ENCODE measurements at regions not wholly inside any gene's neighbourhood (a gene's known extent, or its start where the extent isn't known, plus 50 kb on each side); places are given as distances from the start of the nearest gene placed in this dataset.

DNA sequence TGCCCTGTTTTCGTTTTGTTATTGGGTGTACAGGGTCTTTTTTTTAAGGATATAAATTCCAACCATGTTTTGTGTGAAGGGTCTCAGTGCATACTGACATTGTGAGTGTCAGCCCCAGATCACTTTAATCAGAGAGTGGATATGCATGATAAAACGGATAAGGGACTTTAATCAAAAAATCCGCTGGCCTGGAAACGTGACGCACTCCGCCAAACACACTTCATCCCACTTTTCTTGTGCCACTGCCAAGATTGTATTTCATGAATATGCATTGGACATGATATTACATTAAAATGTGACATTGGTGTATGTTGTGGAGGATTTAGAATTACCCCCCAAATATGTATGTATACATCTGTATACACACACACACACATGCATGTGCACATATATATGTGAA lies 273.1 kb downstream of the VRK1 start:
- DNase-seq (ENCODE audit: low read depth in 1 of 2, low spot score in 1 of 2), result no peak
- no peak overlapping the region for H3K4me3 ChIP-seq (replicated peaks; ENCODE audit: insufficient read depth, low read length)
- H3K27ac ChIP-seq (replicated peaks), result no peak overlapping the region
- peaks cover 3% of the 10 kb centered on the region for H3K27me3 ChIP-seq (ENCODE audit: insufficient read depth, poor library complexity, severe bottlenecking)
- TF ChIP-seq, protein P1, sequence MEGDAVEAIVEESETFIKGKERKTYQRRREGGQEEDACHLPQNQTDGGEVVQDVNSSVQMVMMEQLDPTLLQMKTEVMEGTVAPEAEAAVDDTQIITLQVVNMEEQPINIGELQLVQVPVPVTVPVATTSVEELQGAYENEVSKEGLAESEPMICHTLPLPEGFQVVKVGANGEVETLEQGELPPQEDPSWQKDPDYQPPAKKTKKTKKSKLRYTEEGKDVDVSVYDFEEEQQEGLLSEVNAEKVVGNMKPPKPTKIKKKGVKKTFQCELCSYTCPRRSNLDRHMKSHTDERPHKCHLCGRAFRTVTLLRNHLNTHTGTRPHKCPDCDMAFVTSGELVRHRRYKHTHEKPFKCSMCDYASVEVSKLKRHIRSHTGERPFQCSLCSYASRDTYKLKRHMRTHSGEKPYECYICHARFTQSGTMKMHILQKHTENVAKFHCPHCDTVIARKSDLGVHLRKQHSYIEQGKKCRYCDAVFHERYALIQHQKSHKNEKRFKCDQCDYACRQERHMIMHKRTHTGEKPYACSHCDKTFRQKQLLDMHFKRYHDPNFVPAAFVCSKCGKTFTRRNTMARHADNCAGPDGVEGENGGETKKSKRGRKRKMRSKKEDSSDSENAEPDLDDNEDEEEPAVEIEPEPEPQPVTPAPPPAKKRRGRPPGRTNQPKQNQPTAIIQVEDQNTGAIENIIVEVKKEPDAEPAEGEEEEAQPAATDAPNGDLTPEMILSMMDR (IDR thresholded peaks at IDR 0.05; ENCODE audit: insufficient read depth, low read length), result no peak
- TF ChIP-seq, protein P2, sequence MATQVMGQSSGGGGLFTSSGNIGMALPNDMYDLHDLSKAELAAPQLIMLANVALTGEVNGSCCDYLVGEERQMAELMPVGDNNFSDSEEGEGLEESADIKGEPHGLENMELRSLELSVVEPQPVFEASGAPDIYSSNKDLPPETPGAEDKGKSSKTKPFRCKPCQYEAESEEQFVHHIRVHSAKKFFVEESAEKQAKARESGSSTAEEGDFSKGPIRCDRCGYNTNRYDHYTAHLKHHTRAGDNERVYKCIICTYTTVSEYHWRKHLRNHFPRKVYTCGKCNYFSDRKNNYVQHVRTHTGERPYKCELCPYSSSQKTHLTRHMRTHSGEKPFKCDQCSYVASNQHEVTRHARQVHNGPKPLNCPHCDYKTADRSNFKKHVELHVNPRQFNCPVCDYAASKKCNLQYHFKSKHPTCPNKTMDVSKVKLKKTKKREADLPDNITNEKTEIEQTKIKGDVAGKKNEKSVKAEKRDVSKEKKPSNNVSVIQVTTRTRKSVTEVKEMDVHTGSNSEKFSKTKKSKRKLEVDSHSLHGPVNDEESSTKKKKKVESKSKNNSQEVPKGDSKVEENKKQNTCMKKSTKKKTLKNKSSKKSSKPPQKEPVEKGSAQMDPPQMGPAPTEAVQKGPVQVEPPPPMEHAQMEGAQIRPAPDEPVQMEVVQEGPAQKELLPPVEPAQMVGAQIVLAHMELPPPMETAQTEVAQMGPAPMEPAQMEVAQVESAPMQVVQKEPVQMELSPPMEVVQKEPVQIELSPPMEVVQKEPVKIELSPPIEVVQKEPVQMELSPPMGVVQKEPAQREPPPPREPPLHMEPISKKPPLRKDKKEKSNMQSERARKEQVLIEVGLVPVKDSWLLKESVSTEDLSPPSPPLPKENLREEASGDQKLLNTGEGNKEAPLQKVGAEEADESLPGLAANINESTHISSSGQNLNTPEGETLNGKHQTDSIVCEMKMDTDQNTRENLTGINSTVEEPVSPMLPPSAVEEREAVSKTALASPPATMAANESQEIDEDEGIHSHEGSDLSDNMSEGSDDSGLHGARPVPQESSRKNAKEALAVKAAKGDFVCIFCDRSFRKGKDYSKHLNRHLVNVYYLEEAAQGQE (IDR thresholded peaks at IDR 0.05; ENCODE audit: insufficient replicate concordance, low read depth), result no peak
- TF ChIP-seq GABPA (IDR thresholded peaks at IDR 0.05; ENCODE audit: low read depth), result no peak
- no peak for TF ChIP-seq POLR2AphosphoS5 (IDR thresholded peaks at IDR 0.05; ENCODE audit: low read depth)
- TF ChIP-seq SPI1 (IDR thresholded peaks at IDR 0.05; ENCODE audit: borderline replicate concordance, low read depth), result no peak

DNA sequence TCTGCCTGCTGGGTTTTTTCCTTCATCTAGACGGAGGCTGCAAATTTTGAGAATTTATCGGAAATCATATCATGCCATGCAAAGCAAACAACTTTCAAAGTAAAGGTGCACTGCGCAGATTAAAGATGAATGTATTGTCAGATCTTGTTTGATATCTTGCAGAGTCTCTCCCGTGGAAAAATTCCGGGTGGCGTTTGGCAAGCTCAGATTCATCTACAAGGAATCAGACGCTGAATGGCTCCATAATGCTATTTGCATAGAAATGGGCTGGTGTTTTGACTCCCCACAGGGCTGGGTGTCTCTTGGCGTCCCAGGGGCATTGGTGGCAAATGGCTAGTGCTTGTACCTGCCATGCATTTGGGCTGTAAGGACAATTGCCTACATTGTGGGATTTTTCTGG lies 274.0 kb downstream of the VRK1 start:
- no peak for DNase-seq (ENCODE audit: low read depth in 1 of 2, low spot score in 1 of 2)
- H3K4me3 ChIP-seq (replicated peaks; ENCODE audit: insufficient read depth, low read length), result no peak overlapping the region
- TF ChIP-seq SPI1 (IDR thresholded peaks at IDR 0.05; ENCODE audit: borderline replicate concordance, low read depth) (no peak), GABPA (IDR thresholded peaks at IDR 0.05; ENCODE audit: low read depth) (no peak), POLR2AphosphoS5 (IDR thresholded peaks at IDR 0.05; ENCODE audit: low read depth) (no peak)
- TF ChIP-seq, protein P1 (IDR thresholded peaks at IDR 0.05; ENCODE audit: insufficient read depth, low read length), result no peak
- TF ChIP-seq, protein P2 (IDR thresholded peaks at IDR 0.05; ENCODE audit: insufficient replicate concordance, low read depth), result no peak
- H3K27me3 ChIP-seq (ENCODE audit: insufficient read depth, poor library complexity, severe bottlenecking), result peaks cover 8% of the 10 kb centered on the region
- H3K27ac ChIP-seq (replicated peaks), result no peak overlapping the region

DNA sequence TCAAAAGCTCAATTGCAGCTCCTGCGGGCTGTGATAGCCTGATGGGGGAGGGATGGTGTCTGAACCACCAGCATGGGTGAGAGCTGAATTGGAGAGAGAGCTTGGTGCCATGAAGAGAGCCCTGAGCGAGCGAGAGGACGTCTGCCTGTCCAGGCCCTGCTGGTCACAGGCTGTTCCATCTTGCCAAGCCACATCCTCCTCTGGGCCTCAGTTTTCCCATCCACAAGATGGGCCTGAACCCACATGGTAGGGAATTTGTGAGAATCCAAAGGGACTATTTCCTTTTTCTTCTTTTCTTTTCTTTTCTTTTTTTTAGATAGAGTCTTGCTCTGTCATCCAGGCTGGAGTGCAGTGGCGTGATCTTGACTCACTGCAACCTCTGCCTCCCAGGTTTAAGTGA lies 276.4 kb downstream of the VRK1 start:
- DNase-seq (ENCODE audit: low read depth in 1 of 2, low spot score in 1 of 2), result no peak
- H3K27ac ChIP-seq (replicated peaks), result no peak overlapping the region
- TF ChIP-seq, protein P1 (IDR thresholded peaks at IDR 0.05; ENCODE audit: insufficient read depth, low read length), result no peak
- TF ChIP-seq, protein P2 (IDR thresholded peaks at IDR 0.05; ENCODE audit: insufficient replicate concordance, low read depth), result no peak
- no peak for TF ChIP-seq GABPA (IDR thresholded peaks at IDR 0.05; ENCODE audit: low read depth)

More for the DNA sequence above, 276.4 kb downstream of the VRK1 start:
- Histone ChIP-seq H3K27me3 (ENCODE audit: insufficient read depth, poor library complexity, severe bottlenecking) (peaks cover 8% of the 10 kb centered on the region), H3K4me3 (replicated peaks; ENCODE audit: insufficient read depth, low read length) (no peak overlapping the region)
